ENCODE measurements at regions not wholly inside any gene's neighbourhood (a gene's known extent, or its start where the extent isn't known, plus 50 kb on each side); places are given as distances from the start of the nearest gene placed in this dataset.

- DNase-seq (ENCODE audit: low read depth, low spot score) (peak; percentile 22), FAIRE-seq (no peak)
- H3K27ac ChIP-seq (ENCODE audit: insufficient read depth, low read depth, low read length) = no peak overlapping the region
- no peak overlapping the region for H2AFZ ChIP-seq (ENCODE audit: low read depth, low read length)
- H3K4me1 ChIP-seq (ENCODE audit: control insufficient read depth, extremely low read depth, insufficient read depth, low read length) = no peaks in the 10 kb centered on the region
- dilution Hi-C loops (cut with MboI; ENCODE audit: extremely low pct_ligation_motif_present, low sequenced_read_pairs) = no loop called here
- H4K20me1 ChIP-seq (replicated peaks; ENCODE audit: control insufficient read depth, extremely low read depth, insufficient read depth, low read length) = no peaks in the 10 kb centered on the region
- H3K9ac ChIP-seq (replicated peaks; ENCODE audit: extremely low read depth, insufficient read depth, low read length) = no peak overlapping the region
- no peaks in the 10 kb centered on the region for H3K79me2 ChIP-seq (ENCODE audit: control insufficient read depth, insufficient read depth, low read length)
- H3K9me1 ChIP-seq (replicated peaks; ENCODE audit: control insufficient read depth, extremely low read depth, insufficient read depth, low read length) = no peaks in the 10 kb centered on the region
- no peaks in the 10 kb centered on the region for H3K27me3 ChIP-seq (ENCODE audit: control insufficient read depth in 2 of 2, insufficient read depth in 2 of 2, low read length in 2 of 2)
- CTCF ChIA-PET = no interaction called here
- intact Hi-C loops (cut with micrococcal nuclease) = no loop called here
- no peak overlapping the region for H3K4me3 ChIP-seq (replicated peaks in 1 of 3; ENCODE audit: insufficient read depth in 1 of 3, low read depth in 1 of 3, low read length in 3 of 3)
- no TSS peak for BruUV-seq (replicated peaks)
- no peak overlapping the region for H3K4me2 ChIP-seq (ENCODE audit: insufficient read depth, low read length)
- POLR2A ChIA-PET = no interaction called here
- H3K9me3 ChIP-seq (replicated peaks; ENCODE audit: control insufficient read depth, insufficient read depth, low read length) = no peaks in the 10 kb centered on the region
- no peaks in the 10 kb centered on the region for H3K36me3 ChIP-seq (ENCODE audit: control insufficient read depth in 2 of 2, extremely low read depth in 1 of 2, insufficient read depth in 2 of 2, low read length in 2 of 2)
- TF ChIP-seq MYC (IDR thresholded peaks at IDR 0.05; ENCODE audit: low read depth, low read length) (no peak), CTCF (IDR thresholded peaks at IDR 0.05; ENCODE audit: extremely low read depth in 1 of 2, insufficient read depth in 1 of 2, low read depth in 1 of 2, low read length in 2 of 2) (no peak), EZH2 (IDR thresholded peaks at IDR 0.05; ENCODE audit: borderline replicate concordance, low read depth, low read length, severe bottlenecking) (no peak), POLR2AphosphoS5 (IDR thresholded peaks at IDR 0.05; ENCODE audit: insufficient read depth, low read depth, low read length) (no peak), MAX (IDR thresholded peaks at IDR 0.05; ENCODE audit: insufficient read depth, insufficient read length) (no peak), POLR2A (IDR thresholded peaks at IDR 0.05; ENCODE audit: low read depth, low read length) (no peak), FOS (IDR thresholded peaks at IDR 0.05; ENCODE audit: borderline replicate concordance, insufficient read depth, low read length) (no peak), GATA2 (IDR thresholded peaks at IDR 0.05; ENCODE audit: insufficient read depth, insufficient read length, low read depth, low read length) (no peak), JUN (IDR thresholded peaks at IDR 0.05; ENCODE audit: borderline replicate concordance, insufficient read depth, insufficient read length, low read depth) (no peak)
Observed at GRCh38 chr5:104635227-104635626, 1072.6 kb upstream of the NUDT12 start.

Data from endothelial cell of umbilical vein (primary cell).